ENCODE measurements at regions not wholly inside any gene's neighbourhood (a gene's known extent, or its start where the extent isn't known, plus 50 kb on each side); places are given as distances from the start of the nearest gene placed in this dataset.

DNA sequence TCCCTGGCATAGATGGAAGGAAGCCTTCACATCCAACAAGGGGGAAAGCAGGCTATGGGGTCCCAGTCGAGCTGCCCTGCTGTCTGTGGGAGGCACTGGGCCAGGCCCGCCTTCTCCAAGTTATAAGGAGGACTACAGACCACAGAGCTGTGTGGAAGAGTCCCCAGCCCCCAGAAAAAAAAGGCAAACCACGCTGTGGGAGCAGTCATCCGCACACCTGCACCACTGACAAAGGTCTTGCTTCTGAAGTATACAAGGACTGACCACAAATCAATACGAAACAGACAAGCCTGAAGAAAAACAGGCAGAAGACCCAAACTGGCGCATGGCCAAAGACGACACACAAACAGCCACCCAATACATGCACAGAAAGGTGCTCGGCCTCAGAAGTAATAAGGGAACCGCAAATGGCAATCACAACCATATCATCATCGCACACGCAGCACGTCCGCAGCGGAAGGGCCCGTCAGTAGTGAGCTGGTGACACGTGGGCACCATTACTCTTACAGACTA is 384.1 kb downstream of the CTTN start:
- Histone ChIP-seq H3K79me2 (replicated peaks; ENCODE audit: insufficient read depth, low read length) (no peaks in the 10 kb centered on the region), H3K27me3 (ENCODE audit: insufficient read depth, low read depth, low read length) (no peaks in the 10 kb centered on the region), H3F3A (ENCODE audit: insufficient read depth, low read length, poor library complexity, severe bottlenecking) (no peaks in the 10 kb centered on the region), H2AFZ (ENCODE audit: low read depth, low read length) (no peak overlapping the region), H3K4me2 (ENCODE audit: low read length) (no peak overlapping the region), H3K9me2 (ENCODE audit: insufficient read depth, low read length) (no peaks in the 10 kb centered on the region), H3K36me3 (ENCODE audit: insufficient read depth, low read length) (no peaks in the 10 kb centered on the region), H4K20me1 (ENCODE audit: insufficient read depth) (no peaks in the 10 kb centered on the region), H3K27ac (ENCODE audit: low read length) (no peak overlapping the region), H3K4me3 (ENCODE audit: low read length) (no peak overlapping the region), H3K9ac (ENCODE audit: low read length) (no peak overlapping the region), H3K9me3 (ENCODE audit: low read length) (no peaks in the 10 kb centered on the region)
- TF ChIP-seq POLR2AphosphoS5 (IDR thresholded peaks at IDR 0.05) (no peak), TAF1 (IDR thresholded peaks at IDR 0.05; ENCODE audit: low read depth) (no peak), EZH2 (IDR thresholded peaks at IDR 0.05; ENCODE audit: borderline replicate concordance, insufficient read depth, low read length, poor library complexity, severe bottlenecking) (no peak), CTCF (IDR thresholded peaks at IDR 0.05; ENCODE audit: poor library complexity, severe bottlenecking) (no peak), MXI1 (conservative IDR thresholded peaks at IDR 0.05; ENCODE audit: poor library complexity, severe bottlenecking) (no peak), RAD21 (conservative IDR thresholded peaks at IDR 0.05) (no peak), SMC3 (conservative IDR thresholded peaks at IDR 0.05; ENCODE audit: poor library complexity) (no peak), EP300 (conservative IDR thresholded peaks at IDR 0.05; ENCODE audit: poor library complexity, severe bottlenecking) (no peak)
- TF ChIP-seq, protein P1, sequence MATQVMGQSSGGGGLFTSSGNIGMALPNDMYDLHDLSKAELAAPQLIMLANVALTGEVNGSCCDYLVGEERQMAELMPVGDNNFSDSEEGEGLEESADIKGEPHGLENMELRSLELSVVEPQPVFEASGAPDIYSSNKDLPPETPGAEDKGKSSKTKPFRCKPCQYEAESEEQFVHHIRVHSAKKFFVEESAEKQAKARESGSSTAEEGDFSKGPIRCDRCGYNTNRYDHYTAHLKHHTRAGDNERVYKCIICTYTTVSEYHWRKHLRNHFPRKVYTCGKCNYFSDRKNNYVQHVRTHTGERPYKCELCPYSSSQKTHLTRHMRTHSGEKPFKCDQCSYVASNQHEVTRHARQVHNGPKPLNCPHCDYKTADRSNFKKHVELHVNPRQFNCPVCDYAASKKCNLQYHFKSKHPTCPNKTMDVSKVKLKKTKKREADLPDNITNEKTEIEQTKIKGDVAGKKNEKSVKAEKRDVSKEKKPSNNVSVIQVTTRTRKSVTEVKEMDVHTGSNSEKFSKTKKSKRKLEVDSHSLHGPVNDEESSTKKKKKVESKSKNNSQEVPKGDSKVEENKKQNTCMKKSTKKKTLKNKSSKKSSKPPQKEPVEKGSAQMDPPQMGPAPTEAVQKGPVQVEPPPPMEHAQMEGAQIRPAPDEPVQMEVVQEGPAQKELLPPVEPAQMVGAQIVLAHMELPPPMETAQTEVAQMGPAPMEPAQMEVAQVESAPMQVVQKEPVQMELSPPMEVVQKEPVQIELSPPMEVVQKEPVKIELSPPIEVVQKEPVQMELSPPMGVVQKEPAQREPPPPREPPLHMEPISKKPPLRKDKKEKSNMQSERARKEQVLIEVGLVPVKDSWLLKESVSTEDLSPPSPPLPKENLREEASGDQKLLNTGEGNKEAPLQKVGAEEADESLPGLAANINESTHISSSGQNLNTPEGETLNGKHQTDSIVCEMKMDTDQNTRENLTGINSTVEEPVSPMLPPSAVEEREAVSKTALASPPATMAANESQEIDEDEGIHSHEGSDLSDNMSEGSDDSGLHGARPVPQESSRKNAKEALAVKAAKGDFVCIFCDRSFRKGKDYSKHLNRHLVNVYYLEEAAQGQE (IDR thresholded peaks at IDR 0.05; ENCODE audit: borderline replicate concordance), result no peak

- Histone ChIP-seq H3K4me3 (ENCODE audit: low read length) (no peak overlapping the region), H3K9ac (ENCODE audit: low read length) (no peak overlapping the region), H3K9me2 (ENCODE audit: insufficient read depth, low read length) (no peaks in the 10 kb centered on the region), H3K27me3 (ENCODE audit: insufficient read depth, low read depth, low read length) (no peaks in the 10 kb centered on the region), H3K9me3 (ENCODE audit: low read length) (no peaks in the 10 kb centered on the region), H3F3A (ENCODE audit: insufficient read depth, low read length, poor library complexity, severe bottlenecking) (no peaks in the 10 kb centered on the region), H2AFZ (ENCODE audit: low read depth, low read length) (no peak overlapping the region), H4K20me1 (ENCODE audit: insufficient read depth) (no peaks in the 10 kb centered on the region), H3K36me3 (ENCODE audit: insufficient read depth, low read length) (no peaks in the 10 kb centered on the region), H3K27ac (ENCODE audit: low read length) (no peak overlapping the region), H3K79me2 (replicated peaks; ENCODE audit: insufficient read depth, low read length) (no peaks in the 10 kb centered on the region), H3K4me2 (ENCODE audit: low read length) (no peak overlapping the region)
- TF ChIP-seq CTCF (IDR thresholded peaks at IDR 0.05; ENCODE audit: poor library complexity, severe bottlenecking) (no peak), MXI1 (conservative IDR thresholded peaks at IDR 0.05; ENCODE audit: poor library complexity, severe bottlenecking) (no peak), SMC3 (conservative IDR thresholded peaks at IDR 0.05; ENCODE audit: poor library complexity) (no peak), EP300 (conservative IDR thresholded peaks at IDR 0.05; ENCODE audit: poor library complexity, severe bottlenecking) (no peak), EZH2 (IDR thresholded peaks at IDR 0.05; ENCODE audit: borderline replicate concordance, insufficient read depth, low read length, poor library complexity, severe bottlenecking) (no peak), POLR2AphosphoS5 (IDR thresholded peaks at IDR 0.05) (no peak), RAD21 (conservative IDR thresholded peaks at IDR 0.05) (no peak), TAF1 (IDR thresholded peaks at IDR 0.05; ENCODE audit: low read depth) (no peak)
- TF ChIP-seq, protein P1 (IDR thresholded peaks at IDR 0.05; ENCODE audit: borderline replicate concordance), result no peak
Measured at GRCh38 chr11:70783356-70783755, 385.0 kb downstream of the CTTN start.
